Mesendoderm (in vitro differentiated cells): ENCODE measurements at regions not wholly inside any gene's neighbourhood (a gene's known extent, or its start where the extent isn't known, plus 50 kb on each side); places are given as distances from the start of the nearest gene placed in this dataset.

Source experiments
- DNase-seq: peaks from one replicate; pipeline ENCODE4 v3.0.0; 2013
- H2AK5ac ChIP-seq: 2 replicates; pipeline ENCODE4 v1.6.1; 2013; ENCODE audit warnings: low read length, inconsistent platforms
- H2BK120ac ChIP-seq: 2 replicates; pipeline ENCODE4 v1.6.1; 2013; ENCODE audit warnings: low read depth, mild to moderate bottlenecking, low read length, moderate library complexity, mixed read lengths
- H2BK15ac ChIP-seq: replicated peaks from 2 replicates; pipeline ENCODE4 v1.6.1; 2013; ENCODE audit warnings: low read depth, mild to moderate bottlenecking, moderate library complexity
- H2BK5ac ChIP-seq: 2 replicates; pipeline ENCODE4 v1.6.1; 2013; ENCODE audit warnings: low read length, inconsistent platforms
- H3K18ac ChIP-seq: 2 replicates; pipeline ENCODE4 v1.6.1; 2013; ENCODE audit warnings: mild to moderate bottlenecking, low read length, mixed read lengths
- H3K23ac ChIP-seq: one replicate; pipeline ENCODE4 v1.6.1; 2013; ENCODE audit warnings: low read length
- H3K27ac ChIP-seq: 2 replicates; pipeline ENCODE4 v1.5.1; 2013; ENCODE audit warnings: low read depth, mild to moderate bottlenecking, inconsistent platforms, low read length, moderate library complexity
- H3K27me3 ChIP-seq: 2 replicates; pipeline ENCODE4 v1.6.1; 2013; ENCODE audit warnings: low read length, control low read depth, mild to moderate bottlenecking, inconsistent platforms; ENCODE audit not compliant: insufficient read depth, poor library complexity
- H3K36me3 ChIP-seq: 2 replicates; pipeline ENCODE4 v1.6.1; 2013; ENCODE audit warnings: low read length, inconsistent platforms; ENCODE audit not compliant: control insufficient read depth, insufficient read depth
- H3K4ac ChIP-seq: one replicate; pipeline ENCODE4 v1.6.1; 2013; ENCODE audit warnings: low read depth, mild to moderate bottlenecking, low read length, moderate library complexity
- H3K4me1 ChIP-seq: 2 replicates; pipeline ENCODE4 v1.6.1; 2013; ENCODE audit warnings: low read depth, low read length, inconsistent platforms; ENCODE audit not compliant: control insufficient read depth
- H3K4me2 ChIP-seq: 2 replicates; pipeline ENCODE4 v1.6.1; 2013; ENCODE audit warnings: low read length
- H3K4me3 ChIP-seq: 2 replicates; pipeline ENCODE4 v1.5.1; 2013; ENCODE audit warnings: mild to moderate bottlenecking, low read length
- H3K56ac ChIP-seq: one replicate; pipeline ENCODE4 v1.6.1; 2013; ENCODE audit warnings: low read length
- H3K79me1 ChIP-seq: 2 replicates; pipeline ENCODE4 v1.6.1; 2013; ENCODE audit warnings: low read length, inconsistent platforms
- H3K79me2 ChIP-seq: 2 replicates; pipeline ENCODE4 v1.6.1; 2013; ENCODE audit warnings: mild to moderate bottlenecking, low read length; ENCODE audit not compliant: control insufficient read depth, insufficient read depth
- H3K9ac ChIP-seq: 2 replicates; pipeline ENCODE4 v1.6.1; 2013; ENCODE audit warnings: low read length, inconsistent platforms
- H4K5ac ChIP-seq: one replicate; pipeline ENCODE4 v1.6.1; 2013; ENCODE audit warnings: low read length
- H4K8ac ChIP-seq: one replicate; pipeline ENCODE4 v1.6.1; 2013; ENCODE audit warnings: low read depth, mild to moderate bottlenecking, control low read depth, low read length, moderate library complexity
- WGBS: extraction: QIAGEN DNeasy Blood & Tissue Kit; methylation state at CpG from one replicate; pipeline ENCODE4 v1.1.7; 2013; ENCODE audit warnings: low lambda C conversion rate, missing lambda C conversion rate; ENCODE audit not compliant: insufficient coverage; ENCODE audit errors: extremely low coverage; 5-methylcytosine and 5-hydroxymethylcytosine counted together

- no peak overlapping the region for H2BK15ac ChIP-seq
- H3K56ac ChIP-seq: no peak overlapping the region
- no peak overlapping the region for H3K4ac ChIP-seq
- H4K8ac ChIP-seq: no peak overlapping the region
- peak; percentile 83 for DNase-seq
- no peaks in the 10 kb centered on the region for H3K79me2 ChIP-seq
- no peaks in the 10 kb centered on the region for H3K36me3 ChIP-seq
- H3K4me1 ChIP-seq: no peaks in the 10 kb centered on the region
- H2AK5ac ChIP-seq: no peak overlapping the region
- no peak overlapping the region for H3K9ac ChIP-seq
- H2BK120ac ChIP-seq: no peak overlapping the region
- H3K4me3 ChIP-seq: no peak overlapping the region
- no peak overlapping the region for H3K27ac ChIP-seq
- H3K79me1 ChIP-seq: no peaks in the 10 kb centered on the region
- no peak overlapping the region for H3K18ac ChIP-seq
- no peak overlapping the region for H3K4me2 ChIP-seq
- no peaks in the 10 kb centered on the region for H3K27me3 ChIP-seq
- no peak overlapping the region for H2BK5ac ChIP-seq
- H3K23ac ChIP-seq: no peak overlapping the region
- no CpG with 5 or more reads among the region's 17 CpGs for WGBS
- no peak overlapping the region for H4K5ac ChIP-seq
Observed at GRCh38 chr6:30411515-30412207, 66.7 kb downstream of the RPP21 start.

- Histone ChIP-seq H3K79me1 (no peaks in the 10 kb centered on the region), H3K36me3 (no peaks in the 10 kb centered on the region), H4K5ac (no peak overlapping the region), H3K27ac (no peak overlapping the region), H2BK120ac (no peak overlapping the region), H2AK5ac (no peak overlapping the region), H3K56ac (no peak overlapping the region), H3K9ac (no peak overlapping the region), H3K4ac (no peak overlapping the region), H3K18ac (no peak overlapping the region), H3K27me3 (no peaks in the 10 kb centered on the region), H3K4me1 (no peaks in the 10 kb centered on the region), H3K23ac (no peak overlapping the region), H2BK5ac (no peak overlapping the region), H3K4me2 (no peak overlapping the region), H3K4me3 (no peak overlapping the region), H2BK15ac (no peak overlapping the region), H4K8ac (no peak overlapping the region), H3K79me2 (no peaks in the 10 kb centered on the region)
- WGBS: no CpG with 5 or more reads among the region's 13 CpGs
- DNase-seq: no peak
Observed at GRCh38 chr6:30418448-30418847, 70.9 kb upstream of the HLA-E start.

- H3K4me2 ChIP-seq: no peak overlapping the region
- no peak overlapping the region for H2BK120ac ChIP-seq
Observed at GRCh38 chr6:30424549-30424948, 64.8 kb upstream of the HLA-E start.

More at GRCh38 chr6:30424549-30424948, 64.8 kb upstream of the HLA-E start:
- no peaks in the 10 kb centered on the region for H3K27me3 ChIP-seq
- H4K8ac ChIP-seq: no peak overlapping the region
- H2BK5ac ChIP-seq: no peak overlapping the region
- H3K9ac ChIP-seq: no peak overlapping the region
- no peak overlapping the region for H2AK5ac ChIP-seq
- H2BK15ac ChIP-seq: no peak overlapping the region
- H3K79me2 ChIP-seq: no peaks in the 10 kb centered on the region
- H3K4me1 ChIP-seq: no peaks in the 10 kb centered on the region
- no peak overlapping the region for H3K23ac ChIP-seq
- no CpG with 5 or more reads among the region's 3 CpGs for WGBS
- H3K4ac ChIP-seq: no peak overlapping the region
- no peak overlapping the region for H3K4me3 ChIP-seq
- no peak overlapping the region for H3K56ac ChIP-seq
- H4K5ac ChIP-seq: no peak overlapping the region
- no peak overlapping the region for H3K18ac ChIP-seq
- no peaks in the 10 kb centered on the region for H3K79me1 ChIP-seq
- DNase-seq: no peak
- H3K36me3 ChIP-seq: no peaks in the 10 kb centered on the region
- H3K27ac ChIP-seq: no peak overlapping the region
